HepG2 (cell line): ENCODE measurements at regions not wholly inside any gene's neighbourhood (a gene's known extent, or its start where the extent isn't known, plus 50 kb on each side); places are given as distances from the start of the nearest gene placed in this dataset.

ENCODE experiments used
- ATAC-seq: fragments of 200-7000 bp; cut with Tn5 transposase; 3 replicates; pipeline ENCODE4 v1.9.1; 2020; ENCODE audit warnings: mild to moderate bottlenecking, moderate library complexity
- BruUV-seq: library from RNA; stranded (reverse); fragments of 400-500 nt; replicated peaks from 2 replicates; lab custom pipeline; 2021; lab: Mats Ljungman, UMichigan
- CTCF ChIA-PET: fragments of 300-600 bp; formaldehyde crosslinking; extraction: SDS; loops from one replicate; lab custom pipeline; 2021; ENCODE audit warnings: low total read pairs, inconsistent platforms, low intra/inter-chr PET ratio; lab: Yijun Ruan, JAX
- POLR2A ChIA-PET: fragments of 350-600 bp; sonication (Branson Sonifier 250); formaldehyde crosslinking; loops from one replicate; lab custom pipeline; 2020; ENCODE audit warnings: antibody characterized with exemption, inconsistent platforms; lab: Yijun Ruan, JAX
- DNase-seq: peaks from one replicate; pipeline ENCODE4 v3.0.0-alpha.2; 2015; ENCODE audit warnings: low spot score
- FAIRE-seq: peaks from 3 replicates; lab custom pipeline; 2011; peaks lifted over from hg19 to GRCh38; lab: Jason Lieb, UNC
- H2AFZ ChIP-seq: one replicate; pipeline ENCODE4 v1.6.1; 2011; ENCODE audit warnings: low read length, inconsistent platforms
- H3K27ac ChIP-seq: fragments of 300-600 bp; 3 replicates; pipeline ENCODE4 v1.8.0; 2011; ENCODE audit warnings: mixed run types, mild to moderate bottlenecking, mixed read lengths, low read length, inconsistent platforms; ENCODE audit not compliant: insufficient read depth; ENCODE audit errors: extremely low read length
- H3K27me3 ChIP-seq, 2 experiments: fragments of 200-600 bp in 1 of 2; 2 replicates in 1 of 2; 3 replicates in 1 of 2; pipeline versions ENCODE4 v1.6.0 to v1.8.0; 2011; ENCODE audit warnings: low read length in 2 of 2, mild to moderate bottlenecking in 2 of 2, moderate library complexity in 2 of 2, inconsistent platforms in 1 of 2; ENCODE audit not compliant: insufficient read depth in 2 of 2, control insufficient read depth in 1 of 2
- H3K36me3 ChIP-seq, 2 experiments: fragments of 200-600 bp in 1 of 2; replicated peaks in 1 of 2; 2 replicates in 1 of 2; 3 replicates in 1 of 2; pipeline versions ENCODE4 v1.5.1 to v1.8.0; 2011; ENCODE audit warnings: low read length in 2 of 2, inconsistent platforms in 1 of 2; ENCODE audit not compliant: insufficient read depth in 2 of 2, control insufficient read depth in 1 of 2
- H3K4me1 ChIP-seq: 2 replicates; pipeline ENCODE4 v1.5.1; 2012; ENCODE audit warnings: low read length, inconsistent platforms; ENCODE audit not compliant: insufficient read depth
- H3K4me2 ChIP-seq: 2 replicates; pipeline ENCODE4 v1.6.0; 2011; ENCODE audit warnings: low read depth, low read length, inconsistent platforms
- H3K4me3 ChIP-seq, 3 experiments: fragments of 200-600 bp in 1 of 3; sonication (generic), shearing (Covaris generic) in 1 of 3; replicated peaks in 1 of 3; 2 replicates each; pipeline ENCODE4 v1.5.1; 2011 to 2016; ENCODE audit warnings: low read length in 3 of 3, inconsistent platforms in 2 of 3, low read depth in 2 of 3, mild to moderate bottlenecking in 2 of 3, control low read depth in 1 of 3, mixed read lengths in 1 of 3; ENCODE audit not compliant: insufficient read depth in 1 of 3
- H3K79me2 ChIP-seq: one replicate; pipeline ENCODE4 v1.6.1; 2011; ENCODE audit warnings: low read length, inconsistent platforms; ENCODE audit not compliant: insufficient read depth
- H3K9ac ChIP-seq: 2 replicates; pipeline ENCODE4 v1.6.0; 2011; ENCODE audit warnings: mild to moderate bottlenecking, low read depth, low read length, inconsistent platforms; ENCODE audit not compliant: insufficient read depth
- H3K9me3 ChIP-seq: 2 replicates; pipeline ENCODE4 v1.5.1; 2012; ENCODE audit warnings: mild to moderate bottlenecking, low read length
- H4K20me1 ChIP-seq: 2 replicates; pipeline ENCODE4 v1.6.0; 2011; ENCODE audit warnings: inconsistent platforms, mild to moderate bottlenecking, low read length, moderate library complexity; ENCODE audit not compliant: insufficient read depth
- ASH2L ChIP-seq: fragments of 300-600, 200-600 bp; sonication (generic); IDR thresholded peaks from 2 replicates; pipeline ENCODE4 v1.7.0; 2017; ENCODE audit warnings: low read depth, mild to moderate bottlenecking, moderate library complexity, mixed read lengths, low read length; ENCODE audit not compliant: insufficient read length
- CHD4 ChIP-seq: fragments of 200-600 bp; sonication (generic); IDR thresholded peaks from 2 replicates; pipeline ENCODE4 v1.7.0; 2017; ENCODE audit warnings: mild to moderate bottlenecking, low read length, borderline replicate concordance
- KAT8 ChIP-seq: IDR thresholded peaks from 2 replicates; pipeline ENCODE4 v1.6.1; 2016; ENCODE audit warnings: missing genetic modification reagents, missing compliant biosample characterization
- KLF6 ChIP-seq: IDR thresholded peaks from 2 replicates; pipeline ENCODE4 v1.8.0; 2016; ENCODE audit warnings: missing biosample characterization, missing genetic modification reagents
- NR0B2 ChIP-seq: sonication (generic); formaldehyde crosslinking; IDR thresholded peaks from 2 replicates; pipeline ENCODE4 v1.4.0; 2020; ENCODE audit warnings: mild to moderate bottlenecking, missing genetic modification reagents
- POGK ChIP-seq: sonication (generic); formaldehyde crosslinking; conservative IDR thresholded peaks from 2 replicates; pipeline ENCODE4 v1.8.0; 2022; ENCODE audit warnings: mild to moderate bottlenecking, moderate library complexity, missing genetic modification reagents
- SIX1 ChIP-seq: sonication (generic); formaldehyde crosslinking; IDR thresholded peaks from 2 replicates; pipeline ENCODE4 v1.4.0; 2020; ENCODE audit warnings: missing genetic modification reagents, borderline replicate concordance
- SOX5 ChIP-seq: IDR thresholded peaks from 2 replicates; pipeline ENCODE4 v1.6.1; 2016; ENCODE audit warnings: borderline replicate concordance
- ZBTB20 ChIP-seq: sonication (generic); formaldehyde crosslinking; IDR thresholded peaks from 2 replicates; pipeline ENCODE4 v1.8.1; 2023; ENCODE audit warnings: missing genetic modification reagents, low read depth, mild to moderate bottlenecking, borderline replicate concordance
- ZMAT3 ChIP-seq: sonication (generic); formaldehyde crosslinking; conservative IDR thresholded peaks from 2 replicates; pipeline ENCODE4 v1.7.0; 2021; ENCODE audit warnings: missing genetic modification reagents
- ZNF251 ChIP-seq: sonication (generic); formaldehyde crosslinking; IDR thresholded peaks from 2 replicates; pipeline ENCODE4 v1.9.0; 2021; ENCODE audit warnings: mild to moderate bottlenecking, missing genetic modification reagents
- WGBS: methylation state at CpG from one replicate; pipeline ENCODE4 v1.1.6; 2017; ENCODE audit warnings: low lambda C conversion rate; 5-methylcytosine and 5-hydroxymethylcytosine counted together
- in situ Hi-C: cut with HindIII; loops from 2 replicates; pipeline ENCODE4 v1.10.0; 2017; ENCODE audit warnings: low pct_unique_long_range_greater_than_20kb; ENCODE audit not compliant: extremely low pct_ligation_motif_present
- intact Hi-C: fragments of 100-400 bp; cut with micrococcal nuclease; formaldehyde crosslinking; loops from one replicate; pipeline ENCODE4 v1.10.0; 2022; ENCODE audit not compliant: unreplicated experiment
- TF ChIP-seq, protein P1 (sequence below): sonication (generic); formaldehyde crosslinking; IDR thresholded peaks from one replicate; pipeline ENCODE4 v1.5.1; 2020; ENCODE audit warnings: mild to moderate bottlenecking, missing genetic modification reagents; ENCODE audit errors: not compliant biosample characterization

DNA sequence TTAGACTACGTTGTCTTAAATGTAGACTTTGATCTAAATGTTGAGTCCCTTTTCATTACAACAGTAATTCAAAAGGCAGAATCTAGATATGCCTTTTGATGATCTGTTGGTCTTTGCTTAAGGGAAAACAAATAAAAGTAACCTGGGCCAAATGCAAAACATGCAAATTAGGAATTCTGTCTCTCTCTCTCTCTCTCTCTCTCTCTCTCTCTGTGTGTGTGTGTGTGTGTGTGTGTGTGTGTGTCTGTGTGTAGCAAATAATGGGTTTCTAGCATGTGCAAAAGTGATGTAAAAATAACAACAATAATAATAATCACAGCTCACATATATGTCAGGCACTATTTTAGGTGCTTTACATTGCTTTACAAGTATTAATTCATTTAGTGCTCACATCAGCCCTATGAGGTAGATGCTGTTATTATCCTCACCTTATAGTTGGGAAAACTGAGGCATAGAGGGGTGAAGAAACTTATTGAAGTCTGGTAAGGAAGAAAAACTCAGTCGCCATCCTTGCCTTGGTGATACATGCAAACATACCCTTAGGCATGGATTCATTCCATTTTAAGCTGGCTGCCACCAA, 160.3 kb upstream of the ZNF217 start:
- H3K79me2 ChIP-seq: no peaks in the 10 kb centered on the region
- in situ Hi-C loops: no loop called here
- FAIRE-seq (no peak), DNase-seq (peak; percentile 65), ATAC-seq (no peak)
- no peak overlapping the region; the same call in 1 of the 2 replicates for H3K9ac ChIP-seq
- H3K36me3 ChIP-seq: no peaks in the 10 kb centered on the region
- no peaks in the 10 kb centered on the region for H3K9me3 ChIP-seq
- H3K4me2 ChIP-seq: peak overlapping the region; percentile 58
- WGBS: 53% methylated on average over 2 of the region's 2 CpGs
- intact Hi-C loops: no loop called here
- no peak overlapping the region for H3K4me3 ChIP-seq
- peak overlapping the region; percentile 0 for H3K27ac ChIP-seq
- no peaks in the 10 kb centered on the region for H4K20me1 ChIP-seq
- H2AFZ ChIP-seq: peak overlapping the region; percentile 18
- peaks cover 57% of the 10 kb centered on the region for H3K4me1 ChIP-seq
- POLR2A ChIA-PET: interaction anchor here (0.6 to 3.2 kb wide), 4 partner anchors 10 to 129 kb away, joined by 3 to 19 read pairs (median 6); no protein-coding TSS in a partner anchor
- no peaks in the 10 kb centered on the region for H3K27me3 ChIP-seq
- CTCF ChIA-PET: no interaction called here
- BruUV-seq: no TSS peak
- no peak for TF ChIP-seq POGK (CRISPR knock-in tag)
- no peak for TF ChIP-seq KLF6 (CRISPR knock-in tag)
- peak; percentile 29 for TF ChIP-seq ASH2L
- 0 out of 2 replicates have a peak, but pooled peaks have one; percentile 3 for TF ChIP-seq SOX5 (CRISPR knock-in tag)
- TF ChIP-seq, protein P1, sequence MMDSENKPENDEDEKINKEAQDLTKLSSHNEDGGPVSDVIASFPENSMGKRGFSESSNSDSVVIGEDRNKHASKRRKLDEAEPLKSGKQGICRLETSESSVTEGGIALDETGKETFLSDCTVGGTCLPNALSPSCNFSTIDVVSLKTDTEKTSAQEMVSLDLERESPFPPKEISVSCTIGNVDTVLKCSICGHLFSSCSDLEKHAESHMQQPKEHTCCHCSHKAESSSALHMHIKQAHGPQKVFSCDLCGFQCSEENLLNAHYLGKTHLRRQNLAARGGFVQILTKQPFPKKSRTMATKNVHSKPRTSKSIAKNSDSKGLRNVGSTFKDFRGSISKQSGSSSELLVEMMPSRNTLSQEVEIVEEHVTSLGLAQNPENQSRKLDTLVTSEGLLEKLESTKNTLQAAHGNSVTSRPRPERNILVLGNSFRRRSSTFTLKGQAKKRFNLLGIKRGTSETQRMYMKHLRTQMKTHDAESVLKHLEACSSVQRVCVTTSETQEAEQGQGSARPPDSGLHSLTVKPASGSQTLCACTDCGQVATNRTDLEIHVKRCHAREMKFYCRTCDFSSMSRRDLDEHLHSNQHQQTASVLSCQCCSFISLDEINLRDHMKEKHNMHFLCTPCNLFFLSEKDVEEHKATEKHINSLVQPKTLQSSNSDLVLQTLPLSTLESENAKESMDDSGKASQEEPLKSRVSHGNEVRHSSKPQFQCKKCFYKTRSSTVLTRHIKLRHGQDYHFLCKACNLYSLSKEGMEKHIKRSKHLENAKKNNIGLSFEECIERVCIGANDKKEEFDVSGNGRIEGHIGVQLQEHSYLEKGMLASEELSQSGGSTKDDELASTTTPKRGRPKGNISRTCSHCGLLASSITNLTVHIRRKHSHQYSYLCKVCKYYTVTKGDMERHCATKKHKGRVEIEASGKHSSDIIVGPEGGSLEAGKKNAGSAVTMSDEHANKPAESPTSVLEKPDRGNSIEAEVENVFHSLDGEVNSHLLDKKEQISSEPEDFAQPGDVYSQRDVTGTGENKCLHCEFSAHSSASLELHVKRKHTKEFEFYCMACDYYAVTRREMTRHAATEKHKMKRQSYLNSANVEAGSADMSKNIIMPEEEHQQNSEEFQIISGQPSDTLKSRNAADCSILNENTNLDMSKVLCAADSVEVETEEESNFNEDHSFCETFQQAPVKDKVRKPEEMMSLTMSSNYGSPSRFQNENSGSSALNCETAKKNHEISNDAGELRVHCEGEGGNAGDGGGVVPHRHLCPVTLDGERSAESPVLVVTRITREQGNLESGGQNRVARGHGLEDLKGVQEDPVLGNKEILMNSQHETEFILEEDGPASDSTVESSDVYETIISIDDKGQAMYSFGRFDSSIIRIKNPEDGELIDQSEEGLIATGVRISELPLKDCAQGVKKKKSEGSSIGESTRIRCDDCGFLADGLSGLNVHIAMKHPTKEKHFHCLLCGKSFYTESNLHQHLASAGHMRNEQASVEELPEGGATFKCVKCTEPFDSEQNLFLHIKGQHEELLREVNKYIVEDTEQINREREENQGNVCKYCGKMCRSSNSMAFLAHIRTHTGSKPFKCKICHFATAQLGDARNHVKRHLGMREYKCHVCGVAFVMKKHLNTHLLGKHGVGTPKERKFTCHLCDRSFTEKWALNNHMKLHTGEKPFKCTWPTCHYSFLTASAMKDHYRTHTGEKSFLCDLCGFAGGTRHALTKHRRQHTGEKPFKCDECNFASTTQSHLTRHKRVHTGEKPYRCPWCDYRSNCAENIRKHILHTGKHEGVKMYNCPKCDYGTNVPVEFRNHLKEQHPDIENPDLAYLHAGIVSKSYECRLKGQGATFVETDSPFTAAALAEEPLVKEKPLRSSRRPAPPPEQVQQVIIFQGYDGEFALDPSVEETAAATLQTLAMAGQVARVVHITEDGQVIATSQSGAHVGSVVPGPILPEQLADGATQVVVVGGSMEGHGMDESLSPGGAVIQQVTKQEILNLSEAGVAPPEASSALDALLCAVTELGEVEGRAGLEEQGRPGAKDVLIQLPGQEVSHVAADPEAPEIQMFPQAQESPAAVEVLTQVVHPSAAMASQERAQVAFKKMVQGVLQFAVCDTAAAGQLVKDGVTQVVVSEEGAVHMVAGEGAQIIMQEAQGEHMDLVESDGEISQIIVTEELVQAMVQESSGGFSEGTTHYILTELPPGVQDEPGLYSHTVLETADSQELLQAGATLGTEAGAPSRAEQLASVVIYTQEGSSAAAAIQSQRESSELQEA (CRISPR knock-in tag): no peak
- TF ChIP-seq ZNF251: no peak
- TF ChIP-seq KAT8 (CRISPR knock-in tag): no peak
- peak; percentile 71; the same call in 1 of the 2 replicates for TF ChIP-seq CHD4
- no peak for TF ChIP-seq SIX1 (CRISPR knock-in tag)
- no peak for TF ChIP-seq NR0B2 (CRISPR knock-in tag)
- no peak for TF ChIP-seq ZBTB20
- no peak for TF ChIP-seq ZMAT3 (CRISPR knock-in tag)
